HG03103 (cell line): ENCODE measurements at regions not wholly inside any gene's neighbourhood (a gene's known extent, or its start where the extent isn't known, plus 50 kb on each side); places are given as distances from the start of the nearest gene placed in this dataset.
"Not testable (repeated sequence)": the region's sequence is repeated elsewhere in the genome, so short reads cannot be mapped to it uniquely, and the experiment has no call there.

Experiments used
- ATAC-seq: cut with Tn5 transposase; IDR thresholded peaks from one replicate; pipeline ENCODE4 v1.9.1; 2021; ENCODE audit warnings: low read depth; ENCODE audit not compliant: unreplicated experiment

DNA sequence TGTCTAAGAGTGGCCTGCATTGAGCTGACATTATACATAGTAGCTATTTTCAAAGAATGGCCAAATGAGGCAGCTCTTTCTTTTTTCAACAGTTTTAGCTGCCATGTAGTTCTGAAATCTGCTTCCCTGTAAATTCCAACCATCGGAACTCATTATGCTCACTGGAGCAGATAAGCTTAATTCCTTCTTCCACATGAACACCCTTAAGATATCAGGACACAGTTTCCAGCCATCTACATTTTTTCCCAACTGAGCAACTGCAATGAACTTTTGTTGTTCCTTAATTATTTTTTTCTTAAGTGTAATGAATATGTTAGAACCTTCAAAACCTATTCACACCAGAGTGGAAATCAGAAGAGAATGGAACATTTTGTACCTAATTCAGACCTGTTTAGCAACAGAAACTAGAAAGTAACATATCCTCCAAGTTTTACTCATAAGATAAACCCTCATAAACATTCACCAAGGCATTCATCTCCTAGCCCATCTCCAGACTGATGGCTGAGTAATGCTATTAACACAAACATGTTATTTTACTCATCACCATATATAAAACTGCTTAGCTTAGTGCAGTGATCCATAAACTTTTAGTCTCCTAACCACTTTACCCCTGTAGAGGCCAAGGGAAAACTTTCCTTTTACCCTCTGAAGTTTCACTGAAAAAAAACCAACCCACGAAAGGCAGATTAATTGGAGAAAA is 296.1 kb upstream of the SYT1 start:
- no peak for ATAC-seq

DNA sequence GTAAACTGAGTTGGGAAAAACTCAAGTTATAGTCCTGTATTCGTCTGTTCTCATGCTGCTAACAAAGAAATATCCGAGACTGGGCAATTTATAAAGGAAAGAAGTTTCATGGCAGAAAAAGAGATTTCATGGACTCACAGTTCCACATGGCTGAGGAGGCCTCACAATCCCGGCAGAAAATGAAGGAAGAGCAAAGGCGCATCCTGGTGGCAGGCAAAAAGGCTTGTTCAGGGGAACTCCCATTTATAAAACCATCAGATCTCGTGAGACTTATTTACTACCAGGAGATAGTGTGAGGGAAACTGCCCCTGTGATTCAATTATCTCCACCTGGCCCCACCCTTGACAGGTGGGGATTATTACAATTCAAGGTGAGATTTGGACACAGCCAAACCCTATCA is 292.6 kb upstream of the SYT1 start:
- no peak for ATAC-seq

DNA sequence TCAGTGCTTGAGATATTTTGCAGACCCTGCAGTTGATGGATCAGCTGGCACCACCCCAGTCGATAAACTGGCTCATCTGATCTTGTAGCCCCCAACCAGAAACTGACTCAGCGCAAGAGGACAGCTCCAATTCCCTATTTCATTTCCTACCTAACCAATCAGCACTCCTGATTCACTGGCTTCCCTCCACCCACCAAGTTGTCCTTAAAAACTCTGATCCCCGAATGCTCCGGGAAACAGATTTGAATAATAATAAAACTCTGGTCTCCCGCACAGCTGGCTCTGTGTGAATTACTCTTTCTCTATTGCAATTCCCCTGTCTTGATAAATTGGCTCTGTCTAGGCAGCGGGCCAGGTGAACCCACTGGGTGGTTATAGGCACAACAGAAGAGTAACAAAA is 289.4 kb upstream of the SYT1 start:
- ATAC-seq: not testable (repeated sequence)

DNA sequence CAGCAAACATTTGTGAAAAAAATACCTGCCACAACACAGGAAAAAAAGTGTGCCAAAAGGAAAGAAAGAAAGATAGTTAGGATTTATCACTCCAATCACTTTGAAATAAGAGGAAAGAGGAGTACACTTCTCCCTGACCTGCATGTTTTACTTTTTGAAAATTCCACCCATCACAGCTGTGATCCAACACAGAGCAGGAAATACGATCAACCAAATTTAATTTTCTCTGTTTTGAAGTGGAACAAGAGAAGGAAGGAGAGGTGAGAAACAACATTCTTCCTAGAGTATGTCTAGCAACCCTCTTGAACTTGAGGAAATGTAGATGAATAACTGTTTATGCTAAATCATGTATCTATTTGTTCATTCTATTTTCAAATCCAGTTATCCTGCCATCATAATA is 284.7 kb upstream of the SYT1 start:
- ATAC-seq: no peak

DNA sequence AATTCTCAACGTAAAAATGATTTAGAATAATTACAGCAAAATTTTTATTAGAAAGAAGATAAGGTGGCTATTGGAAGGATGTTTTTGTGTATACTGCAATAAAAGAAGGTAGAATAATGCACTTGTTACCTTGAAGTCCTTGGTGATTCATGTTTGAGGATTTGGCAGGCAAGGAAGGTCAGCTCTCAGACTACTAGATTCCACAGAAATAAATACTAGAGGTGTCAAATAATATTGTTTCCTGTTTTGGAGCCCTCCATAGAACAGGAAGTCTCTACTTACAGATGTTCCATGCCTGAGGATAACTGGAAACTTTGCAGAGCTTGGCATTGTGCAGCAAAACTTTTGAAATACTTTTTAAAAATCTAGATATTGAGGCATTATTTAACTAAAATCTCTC is 284.3 kb upstream of the SYT1 start:
- ATAC-seq: no peak

DNA sequence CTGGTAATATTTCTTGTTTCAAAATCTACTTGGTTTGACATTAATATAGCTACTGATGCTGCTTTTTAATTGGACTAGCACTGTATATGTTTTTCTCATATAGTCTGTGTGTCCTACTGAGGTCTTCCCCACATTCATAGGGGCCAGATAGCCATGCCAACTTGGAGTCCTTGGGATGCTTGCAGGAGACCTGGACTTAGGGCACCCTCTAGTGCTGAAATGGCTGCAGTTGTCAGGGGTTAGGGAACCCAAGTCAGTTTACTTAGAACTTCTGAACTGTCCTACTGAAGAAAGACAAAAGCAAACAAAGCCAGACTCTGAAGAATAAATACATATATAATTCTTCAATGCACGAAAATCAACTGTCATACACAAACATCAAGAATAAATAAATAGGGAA is 279.9 kb upstream of the SYT1 start:
- ATAC-seq: no peak

DNA sequence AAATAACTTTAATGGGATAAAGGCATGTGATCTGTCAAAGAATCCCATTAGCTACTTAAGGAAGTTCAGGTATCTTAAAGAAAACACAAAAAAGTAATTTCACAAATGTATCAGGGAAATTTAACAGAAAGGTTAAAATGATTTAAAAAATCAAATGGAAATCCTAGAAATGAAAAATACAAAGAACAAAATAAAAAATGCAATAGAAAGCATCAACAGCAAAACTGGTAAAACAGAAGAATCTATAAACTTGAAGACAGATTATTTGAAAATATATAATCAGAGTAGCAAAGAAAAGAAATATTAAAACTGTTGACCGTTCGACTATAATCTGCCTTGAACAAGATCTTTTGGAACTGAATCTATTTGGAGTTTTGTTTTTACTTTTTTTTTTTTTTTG is 279.4 kb upstream of the SYT1 start:
- ATAC-seq: no peak

DNA sequence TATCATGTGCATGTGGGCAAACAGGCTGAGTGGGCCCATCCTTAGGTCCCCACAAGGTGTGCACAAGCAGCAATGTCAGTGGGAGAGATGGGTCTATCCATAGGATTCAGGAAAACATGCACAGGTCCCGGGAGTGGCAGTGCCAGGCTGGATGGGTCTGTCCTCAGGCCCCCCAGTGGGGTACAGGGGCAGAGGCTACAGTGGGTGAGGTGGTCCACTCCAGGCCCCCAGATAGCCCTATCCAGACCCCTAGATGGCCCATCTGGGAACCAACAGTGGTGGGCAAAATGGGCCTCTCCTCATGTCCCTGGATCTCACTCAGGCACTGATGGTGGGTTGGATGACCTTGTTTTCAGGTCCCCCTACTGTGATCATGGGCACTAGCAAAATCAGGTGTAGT is 277.8 kb upstream of the SYT1 start:
- ATAC-seq: no peak

DNA sequence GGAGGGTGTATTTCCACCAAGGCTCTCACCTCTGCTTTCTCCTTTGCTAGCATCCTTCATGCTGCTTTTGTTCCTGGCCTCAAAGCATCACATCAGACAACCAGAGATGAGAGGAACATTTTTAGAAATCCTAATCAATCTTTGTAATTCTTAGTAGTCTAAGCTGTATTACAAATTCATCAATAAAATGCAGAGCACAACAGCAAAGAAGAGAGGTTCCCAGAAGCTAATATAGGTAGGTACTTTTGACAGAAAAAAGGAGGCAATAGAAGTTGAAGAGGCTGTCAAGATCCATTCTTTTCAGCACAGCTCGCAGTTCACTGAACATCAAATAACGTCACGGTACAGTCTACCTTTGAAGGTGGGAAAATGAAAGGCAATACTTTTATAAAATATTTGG is 265.2 kb upstream of the SYT1 start:
- no peak for ATAC-seq

DNA sequence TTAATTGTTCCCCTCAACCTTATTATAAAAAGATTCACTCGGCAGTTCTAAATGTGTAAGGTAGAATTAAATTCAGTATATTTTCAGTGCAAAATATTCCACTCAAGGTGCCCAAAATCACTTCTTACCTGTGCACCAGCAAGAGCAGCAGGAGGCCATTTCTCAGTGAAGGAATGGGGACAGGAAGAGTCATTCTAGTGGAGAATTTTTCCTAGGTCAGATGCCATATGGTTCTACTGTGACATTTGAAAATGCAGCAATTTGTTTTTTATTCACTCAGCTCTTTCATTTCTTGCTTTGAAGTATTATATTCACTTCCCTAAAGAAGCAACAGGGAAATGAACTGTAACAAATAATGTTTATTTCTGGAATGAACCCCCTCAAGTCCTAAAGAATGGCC is 264.0 kb upstream of the SYT1 start:
- ATAC-seq: no peak

DNA sequence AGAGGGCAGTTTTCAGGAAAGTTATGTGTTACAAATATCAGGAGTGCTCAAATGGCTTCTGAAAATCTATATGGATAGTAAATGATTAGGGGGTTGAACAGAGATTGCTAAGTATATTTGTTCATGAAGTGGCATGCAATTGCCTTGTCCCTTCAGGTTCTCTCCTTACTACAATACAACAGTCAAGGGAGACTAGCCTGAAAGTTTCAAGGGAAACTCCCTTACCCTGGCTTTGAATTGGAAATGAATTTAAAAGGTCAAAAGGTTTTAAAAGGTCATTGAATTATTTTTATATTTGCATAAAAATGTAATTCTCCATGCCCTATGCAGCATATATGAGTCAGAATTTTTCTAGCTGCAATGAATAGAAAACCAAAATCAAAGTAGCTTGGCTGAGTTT is 253.1 kb upstream of the SYT1 start:
- ATAC-seq: no peak

DNA sequence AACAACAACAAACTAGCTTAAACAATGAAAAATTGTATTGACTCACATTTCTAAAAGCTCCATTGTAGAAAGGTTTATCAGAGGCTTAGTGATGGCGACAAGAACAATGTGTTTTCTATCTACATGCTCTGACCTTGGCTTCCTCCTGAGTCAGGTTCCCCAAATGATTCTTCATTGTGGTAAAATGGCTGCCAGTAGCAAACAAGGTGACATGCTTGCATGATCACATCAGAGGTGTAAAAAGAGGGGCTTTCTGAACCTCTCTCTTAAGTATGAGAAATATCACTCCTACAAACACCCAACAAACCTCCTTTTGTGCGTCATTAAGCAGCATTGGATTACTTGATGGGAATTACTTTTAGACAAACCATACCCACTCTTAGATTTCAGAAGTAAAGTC is 252.4 kb upstream of the SYT1 start:
- no peak for ATAC-seq

DNA sequence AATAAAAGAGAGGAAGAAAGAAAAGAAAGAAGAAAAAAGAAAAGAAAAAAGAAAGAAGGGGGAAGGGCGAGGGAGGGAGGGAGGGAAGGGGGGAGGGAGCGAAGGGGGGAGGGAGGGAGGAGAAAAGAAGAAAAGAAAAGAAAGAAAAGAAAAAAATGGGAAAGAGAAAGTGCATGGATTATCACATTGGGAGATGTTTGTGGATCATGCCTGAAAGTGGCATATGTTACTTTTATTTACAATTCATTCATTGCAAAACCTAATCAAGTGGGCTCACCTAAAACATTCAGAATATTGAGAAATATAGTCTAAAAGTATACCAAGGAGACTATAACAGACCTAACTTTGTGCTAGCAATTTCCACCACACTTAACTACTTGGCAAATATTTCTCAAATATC is 246.9 kb upstream of the SYT1 start:
- ATAC-seq: no peak

DNA sequence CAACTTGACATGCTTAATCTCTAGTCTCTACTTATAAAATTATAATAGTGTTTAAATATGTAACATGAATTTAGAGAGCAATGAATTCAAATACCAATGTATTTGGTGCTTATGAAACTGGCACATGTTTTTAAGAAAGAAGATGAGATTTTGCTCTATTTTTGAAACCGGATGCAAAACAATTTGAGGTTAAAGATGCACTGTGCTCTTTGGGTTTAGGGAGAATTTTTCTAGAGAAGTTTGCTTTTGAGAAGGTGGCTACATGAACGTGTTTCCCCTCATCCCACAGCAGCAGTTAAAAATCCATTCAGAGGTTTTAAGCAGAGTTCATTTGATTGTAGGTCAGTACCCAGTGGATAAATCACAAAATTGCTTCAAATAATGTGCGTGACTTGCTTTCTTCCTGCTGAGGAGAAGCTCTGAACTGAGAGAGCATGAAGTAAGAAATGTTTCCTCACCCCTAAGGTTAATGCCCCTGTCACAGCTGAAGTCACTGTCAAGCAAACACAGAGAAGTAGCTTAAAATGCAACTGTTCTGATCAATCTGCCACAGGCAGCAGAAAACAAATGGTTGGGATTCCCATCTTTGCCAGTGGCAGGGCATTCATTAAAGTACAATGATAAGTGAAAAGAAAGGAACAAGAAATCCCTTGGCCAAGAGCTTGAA is 241.9 kb upstream of the SYT1 start:
- ATAC-seq: no peak

DNA sequence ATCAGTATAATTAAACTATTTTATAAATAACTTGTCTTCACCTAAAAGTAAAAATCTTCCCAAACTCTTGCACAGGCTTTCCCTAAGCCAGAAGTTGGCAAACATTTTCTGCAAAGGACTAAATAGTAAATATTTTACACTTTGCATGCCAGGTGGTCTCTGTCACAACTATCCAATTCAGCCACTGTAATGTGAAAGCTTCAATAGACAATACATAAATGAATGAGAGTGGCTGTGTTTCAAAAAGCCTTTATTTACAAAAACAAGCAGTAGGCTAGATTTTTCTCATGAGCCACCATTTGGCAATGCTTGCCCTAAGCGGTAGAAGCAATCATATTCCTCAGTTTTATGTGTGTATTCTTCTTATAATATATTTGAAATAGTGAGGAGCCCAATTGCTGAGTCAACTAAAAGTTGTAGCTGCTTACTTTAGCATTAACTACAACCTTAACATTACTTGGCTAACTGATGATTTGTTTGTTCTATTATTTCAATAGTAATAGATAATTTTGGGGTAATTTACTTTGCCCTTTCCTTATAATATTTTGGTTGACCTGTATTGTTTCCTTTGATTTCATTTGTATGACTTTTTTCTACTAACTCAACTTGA is 236.0 kb upstream of the SYT1 start:
- no peak for ATAC-seq

DNA sequence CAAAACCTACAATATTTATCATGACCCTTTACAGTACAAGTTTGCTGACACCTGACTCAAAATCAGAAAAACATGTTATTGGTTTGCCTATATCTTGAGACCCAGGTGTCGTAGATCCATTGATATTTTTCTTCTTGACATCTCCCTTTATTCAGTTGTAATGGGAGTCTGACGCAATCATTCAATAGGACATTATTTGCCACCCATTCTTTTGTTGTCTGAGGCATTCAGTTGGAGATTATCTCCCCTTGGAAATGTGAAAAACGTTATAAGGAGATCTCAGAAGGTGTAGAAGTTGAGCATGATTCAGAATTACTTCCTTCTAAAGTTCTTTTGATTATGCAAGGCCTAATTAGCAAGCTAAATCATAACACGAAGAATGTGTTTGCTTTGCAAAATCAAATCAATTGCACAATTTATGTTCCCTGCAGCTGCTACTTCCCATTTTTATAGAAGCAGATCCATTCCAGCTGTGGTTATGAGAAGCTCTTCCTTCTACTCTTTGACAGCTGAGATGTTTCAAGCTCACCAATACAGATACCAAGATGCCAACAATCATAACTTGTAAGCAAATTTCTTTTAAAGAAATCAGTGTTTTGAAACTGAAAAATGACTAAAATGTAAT is 228.2 kb upstream of the SYT1 start:
- ATAC-seq: no peak

DNA sequence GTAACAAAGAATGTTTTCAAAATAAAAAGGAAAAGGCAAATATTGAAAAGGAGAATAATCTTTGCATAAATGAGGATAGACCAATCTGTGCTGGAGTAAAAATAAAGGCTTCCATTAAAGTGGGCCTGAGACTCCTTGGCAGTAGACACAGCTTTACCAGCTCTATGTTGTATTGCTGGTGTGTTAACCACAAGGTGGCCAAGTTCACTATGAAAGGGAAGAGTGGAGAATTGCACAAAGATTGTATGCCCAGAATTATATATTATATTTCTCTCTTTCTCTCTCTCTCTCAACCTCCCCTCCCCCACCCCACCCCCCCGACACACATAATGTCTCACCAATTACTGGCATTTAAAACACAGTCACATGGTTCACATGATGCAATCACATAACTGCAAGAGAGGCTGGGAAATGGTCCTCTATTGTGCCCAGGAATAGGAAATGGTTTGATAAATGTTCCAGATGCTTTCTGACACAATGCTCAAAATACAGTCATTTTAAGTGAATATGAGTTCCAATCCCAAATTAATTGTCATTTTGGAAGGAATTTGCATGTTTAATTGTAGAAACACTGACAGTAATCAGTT is 222.6 kb upstream of the SYT1 start:
- ATAC-seq: no peak

DNA sequence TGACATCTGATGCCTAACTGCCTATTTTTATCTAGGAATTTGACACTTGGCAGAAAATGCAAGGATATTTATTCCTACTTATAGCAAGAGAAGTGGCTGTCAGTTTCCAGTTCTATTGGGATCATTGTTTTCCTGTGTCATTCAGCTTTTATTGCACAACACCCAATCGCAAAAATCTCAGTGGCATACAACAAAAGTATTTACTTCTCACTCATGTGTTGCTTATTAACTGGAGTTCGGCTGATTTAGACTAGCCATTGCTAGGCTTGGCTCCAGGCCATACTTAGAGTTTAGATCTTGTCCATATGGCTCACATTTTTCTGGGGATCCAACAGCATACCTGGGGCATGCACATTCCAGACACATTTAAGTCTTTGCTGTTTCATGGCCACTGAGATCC is 218.6 kb upstream of the SYT1 start:
- no peak for ATAC-seq

DNA sequence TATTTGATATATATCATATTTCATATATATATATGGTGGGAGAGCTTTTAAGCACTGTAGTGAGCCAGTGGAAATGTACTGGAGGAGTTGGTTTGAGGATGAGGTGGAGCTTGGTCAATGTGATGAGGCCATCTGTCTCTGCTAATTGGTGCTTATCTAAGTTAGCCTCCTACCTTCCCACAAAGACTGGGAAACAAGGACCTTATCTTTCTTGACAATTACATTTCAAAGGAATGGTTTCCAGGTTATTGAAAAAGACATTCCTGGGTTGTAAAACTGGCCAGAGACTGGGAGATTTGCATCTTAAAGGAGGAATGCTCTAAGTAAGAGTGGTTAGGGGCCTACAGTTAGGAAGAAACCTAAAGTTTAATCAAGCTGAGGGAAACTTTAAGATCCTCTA is 212.8 kb upstream of the SYT1 start:
- no peak for ATAC-seq

DNA sequence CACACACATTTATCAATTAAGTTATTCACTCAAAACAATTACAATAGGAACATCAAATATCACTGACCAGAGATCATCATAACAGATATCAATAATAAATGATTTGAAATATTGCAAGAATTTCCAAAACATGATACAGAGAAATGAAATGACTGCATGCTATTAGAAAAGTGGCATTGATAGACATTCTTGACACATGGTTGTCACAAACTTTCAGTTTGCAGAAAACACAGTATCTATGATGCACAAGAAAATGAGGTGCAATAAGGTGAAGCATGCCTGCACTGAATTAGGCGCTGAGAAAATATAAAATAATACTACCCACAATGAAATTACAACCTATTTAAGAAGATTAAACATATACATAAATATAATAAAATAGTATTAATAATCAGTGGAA is 198.0 kb upstream of the SYT1 start:
- ATAC-seq: no peak

DNA sequence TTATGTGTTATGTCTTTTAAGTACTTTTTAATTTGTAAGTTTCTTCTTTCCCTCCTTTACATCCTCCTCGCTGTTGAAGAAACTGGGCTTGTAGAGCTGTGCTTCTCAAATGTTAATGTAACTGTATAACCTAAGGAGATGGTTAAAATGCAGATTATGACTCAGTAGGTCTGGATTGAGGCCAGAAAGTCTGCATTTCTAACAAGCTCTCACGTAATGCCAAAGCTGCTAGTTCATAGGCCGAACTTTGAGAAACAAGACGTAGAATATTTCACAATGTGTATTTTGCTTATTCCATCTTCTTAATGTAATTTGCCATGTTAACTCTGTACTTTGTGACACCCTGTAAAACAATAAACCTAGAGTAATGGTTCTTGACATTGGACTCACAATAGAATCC is 193.3 kb upstream of the SYT1 start:
- ATAC-seq: no peak
